OCI-LY1 (cell line): ENCODE measurements at regions not wholly inside any gene's neighbourhood (a gene's known extent, or its start where the extent isn't known, plus 50 kb on each side); places are given as distances from the start of the nearest gene placed in this dataset.

ENCODE experiments used
- H2AFZ ChIP-seq: fragments of 200-600 bp; sonication (generic), shearing (Covaris generic); 2 replicates; pipeline ENCODE4 v1.6.0; 2014; ENCODE audit warnings: antibody characterized with exemption, mild to moderate bottlenecking, low read length
- H3F3A ChIP-seq: fragments of 200-600 bp; sonication (generic), shearing (Covaris generic); 2 replicates; pipeline ENCODE4 v1.6.0; 2014; ENCODE audit warnings: mild to moderate bottlenecking, antibody characterized with exemption, low read length, moderate library complexity; ENCODE audit not compliant: insufficient read depth
- H3K27ac ChIP-seq: fragments of 200-600 bp; sonication (generic); 2 replicates; pipeline ENCODE4 v1.5.1; 2014; ENCODE audit warnings: low read length, mixed run types, mild to moderate bottlenecking, low read depth; ENCODE audit not compliant: poor library complexity, severe bottlenecking
- H3K27me3 ChIP-seq: fragments of 200-600 bp; sonication (generic); 2 replicates; pipeline ENCODE4 v1.6.0; 2014; ENCODE audit warnings: antibody characterized with exemption, mild to moderate bottlenecking, low read length, moderate library complexity; ENCODE audit not compliant: insufficient read depth
- H3K36me3 ChIP-seq: fragments of 200-600 bp; sonication (generic); 2 replicates; pipeline ENCODE4 v1.6.1; 2014; ENCODE audit warnings: mild to moderate bottlenecking, antibody characterized with exemption, low read length, moderate library complexity, mixed read lengths; ENCODE audit not compliant: insufficient read depth
- H3K4me1 ChIP-seq: fragments of 200-600 bp; sonication (generic); 2 replicates; pipeline ENCODE4 v1.5.1; 2014; ENCODE audit warnings: mild to moderate bottlenecking, low read length, moderate library complexity; ENCODE audit not compliant: insufficient read depth, severe bottlenecking
- H3K4me2 ChIP-seq: fragments of 200-600 bp; sonication (generic), shearing (Covaris generic); 2 replicates; pipeline ENCODE4 v1.6.1; 2014; ENCODE audit warnings: low read length
- H3K4me3 ChIP-seq: fragments of 200-600 bp; sonication (generic); 2 replicates; pipeline ENCODE4 v1.5.1; 2014; ENCODE audit warnings: low read length, low read depth, mild to moderate bottlenecking, mixed read lengths; ENCODE audit not compliant: poor library complexity, severe bottlenecking
- H3K79me2 ChIP-seq: fragments of 200-600 bp; shearing (Covaris generic); 2 replicates; pipeline ENCODE4 v1.6.1; 2016; ENCODE audit warnings: mixed run types, low read length, mixed read lengths; ENCODE audit not compliant: insufficient read depth
- H3K9ac ChIP-seq: fragments of 200-600 bp; sonication (generic), shearing (Covaris generic); 2 replicates; pipeline ENCODE4 v1.6.1; 2014; ENCODE audit warnings: mild to moderate bottlenecking, low read length, mixed read lengths
- H3K9me2 ChIP-seq: fragments of 200-600 bp; sonication (generic), shearing (Covaris generic); 2 replicates; pipeline ENCODE4 v1.6.1; 2014; ENCODE audit warnings: low read depth, mild to moderate bottlenecking, low read length, mixed read lengths
- H3K9me3 ChIP-seq: fragments of 200-600 bp; shearing (Covaris generic); 2 replicates; pipeline ENCODE4 v1.6.1; 2014; ENCODE audit warnings: low read length, mixed read lengths
- H4K20me1 ChIP-seq: fragments of 200-600 bp; sonication (generic), shearing (Covaris generic); 2 replicates; pipeline ENCODE4 v1.6.0; 2016; ENCODE audit warnings: mild to moderate bottlenecking, low read length; ENCODE audit not compliant: insufficient read depth
- CTCF ChIP-seq: fragments of 200-600 bp; sonication (generic), shearing (Covaris generic); IDR thresholded peaks from 2 replicates; pipeline ENCODE4 v1.5.1; 2017; ENCODE audit warnings: mild to moderate bottlenecking, antibody characterized with exemption, low read length, moderate library complexity, mixed read lengths
- EZH2 ChIP-seq: fragments of 200-600 bp; sonication (generic), shearing (Covaris generic); IDR thresholded peaks from 2 replicates; pipeline ENCODE4 v1.8.0; 2017; ENCODE audit warnings: borderline replicate concordance, mixed run types, mild to moderate bottlenecking, antibody characterized with exemption, low read length, moderate library complexity, mixed read lengths

GRCh38 chr2:6782517-6783237 is 83.0 kb downstream of the CMPK2 start:
- Histone ChIP-seq H4K20me1 (no peaks in the 10 kb centered on the region), H3K4me1 (peaks cover 12% of the 10 kb centered on the region), H3K9me2 (no peaks in the 10 kb centered on the region), H3K27me3 (no peaks in the 10 kb centered on the region), H3K4me3 (no peak overlapping the region), H3K79me2 (no peaks in the 10 kb centered on the region), H3K36me3 (no peaks in the 10 kb centered on the region), H2AFZ (no peak overlapping the region), H3K9me3 (no peaks in the 10 kb centered on the region), H3K9ac (no peak overlapping the region), H3K27ac (no peak overlapping the region), H3F3A (no peaks in the 10 kb centered on the region), H3K4me2 (no peak overlapping the region)
- TF ChIP-seq CTCF (no peak), EZH2 (no peak)

- no peaks in the 10 kb centered on the region for H3K9me2 ChIP-seq
- H3K9ac ChIP-seq, result no peak overlapping the region
- H3K9me3 ChIP-seq, result no peaks in the 10 kb centered on the region
- no peaks in the 10 kb centered on the region for H3K27me3 ChIP-seq
- no peak overlapping the region for H3K4me3 ChIP-seq
- no peak overlapping the region for H3K4me2 ChIP-seq
- H4K20me1 ChIP-seq, result no peaks in the 10 kb centered on the region
- no peak overlapping the region for H2AFZ ChIP-seq
- H3K79me2 ChIP-seq, result no peaks in the 10 kb centered on the region
- no peaks in the 10 kb centered on the region for H3K36me3 ChIP-seq
- peaks cover 12% of the 10 kb centered on the region for H3K4me1 ChIP-seq
- H3K27ac ChIP-seq, result no peak overlapping the region
- TF ChIP-seq CTCF (no peak), EZH2 (no peak)
- H3F3A ChIP-seq, result no peaks in the 10 kb centered on the region
These were observed 82.5 kb downstream of the CMPK2 start for GRCh38 chr2:6783238-6783614.

GRCh38 chr2:6784291-6784690 is 81.4 kb downstream of the CMPK2 start:
- H4K20me1 ChIP-seq, result no peaks in the 10 kb centered on the region
- H3K79me2 ChIP-seq, result no peaks in the 10 kb centered on the region
- H3F3A ChIP-seq, result no peaks in the 10 kb centered on the region
- H3K9me3 ChIP-seq, result no peaks in the 10 kb centered on the region
- H3K27me3 ChIP-seq, result no peaks in the 10 kb centered on the region
- TF ChIP-seq EZH2, result no peak
- TF ChIP-seq CTCF, result no peak
- H3K4me1 ChIP-seq, result peaks cover 12% of the 10 kb centered on the region
- H3K4me2 ChIP-seq, result no peak overlapping the region
- H3K36me3 ChIP-seq, result no peaks in the 10 kb centered on the region
- no peak overlapping the region for H3K4me3 ChIP-seq
- H3K9ac ChIP-seq, result no peak overlapping the region
- no peak overlapping the region for H2AFZ ChIP-seq
- no peak overlapping the region for H3K27ac ChIP-seq
- no peaks in the 10 kb centered on the region for H3K9me2 ChIP-seq
